Neural cell (in vitro differentiated cells): ENCODE measurements at regions not wholly inside any gene's neighbourhood (a gene's known extent, or its start where the extent isn't known, plus 50 kb on each side); places are given as distances from the start of the nearest gene placed in this dataset.

Source experiments
- CTCF ChIP-seq: fragments of 450-650 bp; IDR thresholded peaks from 2 replicates; pipeline ENCODE4 v1.5.1; 2014; ENCODE audit warnings: antibody characterized with exemption, mild to moderate bottlenecking, moderate library complexity; ENCODE audit not compliant: poor library complexity, severe bottlenecking
- MXI1 ChIP-seq: fragments of 450-650 bp; conservative IDR thresholded peaks from 2 replicates; pipeline ENCODE4 v1.6.1; 2014; ENCODE audit warnings: antibody characterized with exemption, mild to moderate bottlenecking; ENCODE audit not compliant: poor library complexity, severe bottlenecking

DNA sequence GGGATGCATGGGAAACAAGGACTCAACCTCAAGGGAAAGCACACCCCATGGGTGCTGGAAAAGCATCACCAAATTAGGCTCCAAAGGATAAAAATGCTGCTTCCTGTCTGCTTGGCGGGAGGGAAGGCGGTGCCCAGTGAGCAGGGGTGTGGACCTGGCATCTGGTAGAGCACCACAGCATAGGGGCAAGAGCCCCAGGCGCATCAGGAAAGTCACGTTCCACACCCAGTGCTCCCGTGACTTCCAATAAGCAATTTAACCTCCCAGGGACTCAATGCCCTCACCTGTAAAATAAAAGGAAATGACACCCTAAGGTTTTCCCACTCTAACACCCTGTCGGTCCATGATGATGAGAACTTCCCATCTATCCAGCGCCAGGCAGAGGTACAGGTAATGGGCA is 206.0 kb downstream of the SETD4 start:
- no peak for TF ChIP-seq MXI1
- TF ChIP-seq CTCF: no peak
